EH (cell line): ENCODE measurements at regions not wholly inside any gene's neighbourhood (a gene's known extent, or its start where the extent isn't known, plus 50 kb on each side); places are given as distances from the start of the nearest gene placed in this dataset.
A peak's percentile ranks its signal among the peaks of the same experiment; 100 is the strongest.

Source experiments
- DNase-seq: peaks from one replicate; pipeline ENCODE4 v3.0.0-alpha.2; 2015; ENCODE audit warnings: low read depth

DNA sequence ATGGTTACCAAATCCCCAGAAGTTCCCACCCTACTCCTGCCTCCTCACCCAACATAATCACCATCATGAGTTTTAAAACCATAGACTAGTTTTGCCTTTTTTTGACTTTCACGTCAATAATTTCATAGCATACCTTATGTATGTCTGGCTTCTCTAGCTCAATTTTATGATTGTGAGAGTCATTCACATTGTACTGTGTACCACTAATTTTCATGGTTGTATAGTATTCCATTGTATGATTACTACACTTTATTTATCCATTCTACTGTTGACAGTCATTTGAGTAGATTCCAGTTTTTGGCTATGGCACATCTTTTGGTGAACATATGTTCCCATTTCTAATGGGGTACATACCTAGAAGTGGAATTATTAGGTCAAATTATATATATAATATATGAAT lies 195.3 kb upstream of the TCF21 start:
- DNase-seq = no peak

DNA sequence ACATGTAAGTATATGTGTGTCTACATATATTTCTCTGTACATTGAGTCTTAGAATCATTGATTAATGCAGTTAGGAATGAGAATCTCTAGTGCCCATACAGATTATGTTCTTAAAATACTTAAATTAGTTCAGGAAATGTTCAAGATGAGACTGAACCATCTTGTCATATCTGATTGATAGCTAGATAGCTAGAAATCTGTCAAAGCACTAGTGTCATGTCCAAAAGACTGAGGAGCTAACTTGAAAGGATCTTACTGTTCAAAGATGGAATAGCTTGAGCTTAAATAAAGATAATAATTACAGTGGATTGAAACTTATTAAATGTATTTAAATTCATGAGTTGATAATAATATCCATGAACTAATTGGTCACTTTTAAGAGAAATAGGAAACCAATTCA lies 191.7 kb upstream of the TCF21 start:
- no peak for DNase-seq

DNA sequence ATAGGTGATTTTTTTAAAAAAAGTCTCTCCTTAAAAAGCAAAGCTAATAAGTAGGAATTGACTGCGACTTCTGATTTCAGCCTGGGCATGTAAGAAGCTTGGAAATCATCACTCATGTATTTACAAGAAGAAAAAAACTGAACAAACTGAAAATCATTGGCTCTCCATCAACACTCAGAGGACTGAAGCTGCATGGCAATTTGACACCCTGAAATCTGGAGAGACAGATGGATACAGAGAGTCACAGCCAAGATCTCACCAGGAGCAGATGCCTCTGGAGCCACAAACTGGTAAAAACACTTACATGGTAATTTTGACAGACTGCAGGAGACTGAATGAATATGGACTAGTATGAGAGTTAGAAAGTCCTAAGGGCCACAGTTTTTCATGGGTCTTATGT lies 191.2 kb upstream of the TCF21 start:
- DNase-seq = peak; percentile 18

DNA sequence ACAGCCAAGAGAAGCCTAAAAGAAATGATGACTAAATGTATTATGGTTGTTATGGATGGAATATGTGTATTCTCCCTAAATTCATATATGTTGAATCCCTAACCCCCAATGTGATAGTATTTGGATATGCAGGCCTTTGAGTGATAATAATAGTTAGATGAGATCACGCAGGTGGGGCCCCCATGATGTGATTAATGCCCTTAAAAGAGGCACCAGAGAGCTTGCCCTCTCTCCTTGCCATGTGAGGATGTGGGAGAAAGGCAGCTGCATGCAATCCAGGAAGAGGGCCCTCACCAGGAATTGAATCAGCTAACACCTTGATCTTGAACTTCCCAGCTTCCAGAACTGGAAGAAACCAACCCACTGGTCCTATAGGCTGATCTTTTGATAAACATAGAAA lies 190.6 kb upstream of the TCF21 start:
- DNase-seq = no peak

DNA sequence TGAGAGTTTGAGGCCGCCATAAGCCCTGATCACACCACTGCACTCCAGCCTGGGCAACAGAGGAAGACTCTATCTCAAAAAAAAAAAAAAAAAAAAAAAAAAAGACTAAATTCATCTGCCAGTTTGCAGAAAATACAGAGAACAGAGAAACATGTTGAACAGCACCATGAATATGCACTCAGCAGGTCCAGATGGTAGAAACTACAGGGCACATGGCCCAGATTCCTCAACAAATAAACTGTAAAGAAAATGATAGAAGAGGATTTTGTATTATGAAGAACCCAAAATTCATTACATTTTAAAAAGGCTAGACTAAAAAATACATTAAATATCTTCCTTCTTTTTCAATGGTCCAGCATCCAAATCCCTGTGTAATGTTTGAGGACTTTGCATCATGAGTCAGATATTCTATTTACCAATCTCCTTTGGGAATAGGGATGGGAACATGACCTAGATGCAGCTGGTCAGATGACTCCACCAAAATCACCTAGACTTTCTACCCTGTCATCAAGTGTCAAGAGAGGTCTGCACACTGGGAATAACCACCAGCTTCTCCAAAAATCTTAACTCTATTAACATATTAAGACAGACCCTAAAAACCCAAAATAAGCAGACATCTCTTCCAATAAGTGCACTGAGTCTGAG lies 189.1 kb upstream of the TCF21 start:
- no peak for DNase-seq

DNA sequence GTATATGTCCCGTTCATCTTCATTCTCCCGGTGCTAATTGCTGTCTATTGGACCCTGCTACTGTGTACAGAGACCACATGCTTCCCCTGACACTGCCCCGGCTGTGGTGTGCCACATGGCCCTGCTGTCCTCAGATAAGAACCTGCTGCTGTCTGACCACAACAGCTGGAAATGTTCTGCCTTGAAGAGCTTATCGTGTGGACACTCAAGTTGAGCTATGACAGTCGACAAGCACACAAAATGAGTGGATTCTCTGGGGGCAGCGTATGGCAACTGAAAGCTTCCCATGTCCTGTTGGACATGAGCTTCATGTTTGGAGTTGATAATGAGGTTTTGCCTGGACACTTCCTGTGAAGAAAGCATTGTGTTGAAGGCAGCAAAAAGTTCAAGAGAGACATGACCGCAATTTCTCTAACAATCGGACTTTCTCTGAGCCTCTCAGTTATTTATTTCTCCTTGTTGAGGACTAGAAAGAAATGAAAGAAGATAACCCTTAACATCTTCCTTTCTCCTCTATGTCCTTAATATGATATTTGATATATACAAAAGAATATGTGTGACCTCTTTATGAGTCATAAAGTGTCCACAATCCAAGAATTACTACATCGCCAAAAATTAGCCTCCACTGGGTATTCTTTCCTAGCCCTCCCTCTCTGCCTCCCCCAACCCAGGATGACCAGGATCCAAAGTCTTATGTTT lies 187.1 kb upstream of the TCF21 start:
- DNase-seq = peak; percentile 12

DNA sequence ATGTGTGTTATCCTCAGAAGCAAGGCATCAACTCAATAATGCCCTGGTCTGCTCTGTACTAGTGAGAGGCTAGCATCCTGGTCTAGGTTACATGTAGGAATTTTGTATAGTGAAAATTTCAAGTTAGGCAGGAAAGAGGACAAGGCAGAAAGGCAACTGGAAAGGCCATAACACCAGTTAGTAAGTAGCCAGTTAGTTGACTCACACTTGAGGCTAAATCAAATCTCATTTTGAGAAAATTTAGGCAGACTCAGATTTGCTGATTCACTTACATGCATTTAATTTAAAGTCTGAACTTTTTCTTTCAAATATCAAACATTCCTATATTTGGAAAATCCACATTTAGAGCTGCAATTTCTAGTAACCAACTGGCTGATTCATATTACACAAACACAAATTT lies 184.5 kb upstream of the TCF21 start:
- peak; percentile 43 for DNase-seq

DNA sequence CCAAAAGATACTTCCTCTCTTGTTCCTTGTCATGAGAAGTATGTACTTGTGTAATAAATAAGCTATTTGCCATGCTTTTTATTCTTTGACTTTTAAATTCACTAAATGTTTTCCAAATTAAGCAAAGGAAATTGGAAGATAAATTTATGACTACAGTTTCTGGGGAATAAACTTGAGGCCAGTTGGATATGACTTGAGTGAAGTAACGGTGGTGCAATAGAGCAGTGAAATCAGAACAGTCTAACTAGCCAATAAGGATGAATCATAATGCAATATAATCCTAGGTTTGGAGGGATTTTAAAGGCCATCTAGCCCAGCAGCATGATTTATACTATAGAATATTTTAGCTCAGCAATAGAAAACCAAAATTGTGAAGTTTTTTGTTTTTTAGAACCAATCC lies 183.8 kb upstream of the TCF21 start:
- DNase-seq = peak; percentile 82

DNA sequence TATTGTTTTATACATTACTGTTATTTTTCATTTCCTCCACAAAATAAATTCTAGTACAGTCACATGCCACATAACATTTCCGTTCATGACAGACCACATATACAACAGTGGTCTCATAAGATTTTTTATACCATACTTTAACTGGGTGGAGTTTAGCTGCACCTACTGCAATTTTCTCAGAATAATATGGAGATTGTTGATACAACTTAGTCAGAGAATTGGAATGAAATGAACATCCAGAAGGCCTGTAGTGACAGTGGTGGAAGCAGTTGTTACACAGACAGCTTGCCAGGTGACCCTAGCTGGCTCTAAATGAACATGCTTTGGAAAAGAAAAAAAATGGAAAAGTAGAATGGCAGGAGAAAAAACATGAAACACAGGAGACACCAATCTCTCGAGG lies 183.2 kb upstream of the TCF21 start:
- peak; percentile 72 for DNase-seq

DNA sequence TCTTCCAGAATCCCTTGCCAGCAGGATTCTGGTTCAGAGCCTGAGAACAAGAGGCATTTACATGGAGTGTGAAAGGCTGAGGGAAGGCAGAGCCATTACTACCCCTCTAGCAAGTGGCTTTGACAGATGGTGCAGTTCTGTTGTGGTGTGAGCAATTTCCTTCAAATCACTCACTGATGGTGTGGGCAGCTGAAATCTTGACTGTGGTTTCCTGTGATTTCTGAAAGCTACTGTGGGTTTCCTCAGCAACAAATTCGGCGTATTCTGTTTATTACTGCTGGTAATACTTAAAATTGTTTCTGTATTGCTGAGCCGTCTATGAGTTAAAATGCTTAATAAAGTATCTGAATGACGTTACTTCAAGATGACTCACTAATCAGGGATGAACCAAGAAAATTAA lies 181.5 kb upstream of the TCF21 start:
- DNase-seq = peak; percentile 94

DNA sequence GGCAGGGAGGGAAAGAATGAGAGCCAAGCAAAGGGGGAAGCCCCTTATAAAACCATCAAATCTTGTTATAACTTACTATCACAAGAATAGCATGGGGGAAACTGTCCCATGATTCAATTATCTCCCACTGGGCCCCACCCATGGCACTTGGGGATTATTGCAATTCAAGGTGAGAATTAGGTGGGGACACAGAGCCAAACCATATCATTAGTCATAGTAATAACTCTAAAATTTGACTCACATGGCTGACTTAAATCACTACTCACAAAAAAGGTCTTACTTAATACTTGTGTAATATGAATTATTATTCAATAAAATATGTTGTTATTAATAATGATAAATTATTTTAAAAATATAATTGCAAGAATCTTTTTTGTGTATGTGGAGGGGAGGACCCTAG lies 178.1 kb upstream of the TCF21 start:
- no peak for DNase-seq

DNA sequence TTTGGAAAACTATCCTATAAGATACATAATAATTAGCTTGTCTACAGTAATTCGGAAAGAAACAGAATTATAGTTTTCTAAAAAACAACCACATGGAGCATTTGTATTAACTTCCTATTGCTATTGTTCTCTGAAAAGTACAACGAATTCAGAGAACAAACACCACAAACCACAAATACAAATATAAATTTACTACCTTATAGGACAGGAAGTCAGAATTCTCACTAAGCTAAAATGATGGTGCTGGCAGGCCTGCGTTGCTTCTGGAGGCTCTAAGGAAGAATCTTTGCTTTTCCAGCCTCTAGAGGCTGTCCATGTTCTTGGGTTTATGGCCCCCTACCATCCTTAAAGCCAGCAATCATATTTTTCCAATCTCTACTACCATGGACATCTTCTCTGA lies 173.6 kb upstream of the TCF21 start:
- DNase-seq = no peak

DNA sequence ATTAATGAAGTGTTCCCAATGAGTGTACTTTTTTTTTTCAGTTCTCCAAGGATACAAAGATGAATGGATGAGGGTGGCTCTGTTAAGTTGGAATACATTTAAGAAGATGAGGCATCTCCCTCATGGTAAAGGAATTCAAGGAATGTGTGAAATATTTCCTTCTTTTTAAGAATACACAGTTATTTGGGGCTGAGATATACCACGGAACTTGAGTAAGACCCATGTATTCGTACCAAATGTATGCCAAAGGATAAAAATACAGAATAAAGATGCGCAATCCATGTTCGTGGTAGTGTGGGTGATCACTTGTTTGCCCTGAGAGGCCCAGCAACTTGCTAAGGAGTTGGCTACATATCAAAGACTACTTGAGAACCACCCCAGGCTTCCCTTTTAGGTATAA lies 164.2 kb upstream of the TCF21 start:
- DNase-seq = peak; percentile 80

DNA sequence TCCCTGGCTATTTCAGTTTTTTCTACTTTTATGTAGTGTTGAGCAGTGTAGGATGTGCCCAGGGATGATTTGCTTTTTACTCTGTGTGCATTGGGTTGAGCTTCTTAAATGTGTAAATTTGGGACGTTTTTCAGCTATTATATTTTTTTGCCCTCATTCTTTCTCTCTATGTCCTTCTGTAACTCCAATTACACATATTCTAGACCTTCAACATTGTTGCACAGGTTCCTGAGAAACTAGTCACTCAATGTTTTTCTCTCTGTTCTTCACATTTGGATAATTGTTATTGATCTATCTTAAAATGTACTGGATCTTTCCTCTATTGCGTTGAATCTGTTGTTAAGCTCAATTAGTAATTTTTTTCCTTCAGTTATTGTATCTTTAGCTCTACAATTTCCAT lies 162.7 kb upstream of the TCF21 start:
- DNase-seq = no peak

DNA sequence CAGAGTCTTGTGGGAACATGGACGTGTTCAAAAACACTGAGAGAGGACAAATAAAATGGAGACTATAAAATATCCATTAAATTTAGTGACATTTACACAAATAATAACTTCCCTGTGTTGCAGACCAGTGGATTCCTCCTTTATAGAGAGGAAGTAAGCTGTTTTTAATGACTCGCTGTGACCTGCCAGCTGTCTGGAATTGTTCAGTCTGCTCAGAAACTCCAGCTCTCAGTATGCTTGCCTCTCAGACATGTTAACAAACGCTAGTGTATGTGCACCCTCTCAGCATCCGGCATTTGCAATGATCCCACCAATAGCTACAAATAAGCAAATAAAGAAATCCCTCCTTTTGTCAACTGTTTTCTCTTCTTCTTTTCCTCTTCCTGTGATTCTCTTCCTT lies 158.0 kb upstream of the TCF21 start:
- peak; percentile 58 for DNase-seq

DNA sequence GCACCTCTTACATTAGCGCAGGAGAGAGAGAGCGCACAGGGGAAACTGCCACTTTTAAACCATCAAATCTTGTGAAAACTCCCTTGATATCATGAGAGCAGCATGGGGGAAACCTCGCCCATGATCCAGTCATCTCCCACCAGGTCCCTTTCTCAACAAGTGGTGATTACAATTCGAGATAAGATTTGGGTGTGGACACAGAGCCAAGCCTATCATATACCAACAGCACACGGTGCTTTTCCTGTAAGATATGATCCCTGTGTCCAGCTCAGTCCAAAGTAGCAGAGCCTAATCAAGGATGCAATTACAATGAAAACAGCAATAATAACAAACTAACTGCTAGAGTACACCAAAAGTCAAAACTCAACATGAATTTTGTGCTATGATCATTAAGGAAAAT lies 148.7 kb upstream of the TCF21 start:
- DNase-seq = no peak

DNA sequence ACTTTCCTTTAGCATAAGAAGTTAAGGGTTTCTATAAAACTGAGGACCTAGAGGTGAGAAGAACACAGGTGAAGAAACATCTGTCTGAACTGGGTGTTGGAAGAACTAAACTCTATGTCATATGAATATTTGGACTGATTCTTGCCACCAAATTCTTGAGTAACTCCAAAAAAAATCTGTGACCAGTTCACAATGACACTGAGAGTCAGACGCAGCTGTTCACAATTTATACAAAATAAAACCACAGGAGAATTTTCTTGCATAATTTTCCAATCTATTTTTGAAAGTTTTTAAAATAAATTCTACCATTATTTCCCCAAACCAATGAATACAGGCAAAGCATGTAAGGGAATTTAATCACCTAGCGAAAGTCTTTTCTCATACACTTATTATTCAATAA lies 148.1 kb upstream of the TCF21 start:
- no peak for DNase-seq

DNA sequence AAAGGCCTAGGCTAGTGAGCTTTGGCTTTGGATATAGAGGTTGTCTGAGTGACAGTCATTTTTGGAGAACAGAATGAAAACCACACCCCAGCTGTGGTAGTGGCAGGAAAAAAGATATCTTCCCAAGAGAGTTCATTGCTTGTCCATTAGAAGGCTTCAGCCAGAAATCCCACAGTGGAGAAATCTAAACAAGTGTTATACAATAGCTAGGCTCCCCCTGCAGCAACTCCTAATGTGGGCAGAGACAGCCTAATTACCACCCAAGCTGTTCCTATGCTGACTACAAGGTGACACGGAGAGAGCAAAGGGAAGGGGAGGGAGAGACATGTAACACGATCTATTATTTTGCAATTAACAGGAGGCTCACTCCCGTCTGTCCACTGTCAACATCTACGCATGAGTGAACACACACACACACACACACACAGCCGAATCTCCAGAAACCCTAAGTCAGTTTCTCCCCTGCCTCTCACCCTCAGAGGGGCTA lies 147.5 kb upstream of the TCF21 start:
- no peak for DNase-seq

DNA sequence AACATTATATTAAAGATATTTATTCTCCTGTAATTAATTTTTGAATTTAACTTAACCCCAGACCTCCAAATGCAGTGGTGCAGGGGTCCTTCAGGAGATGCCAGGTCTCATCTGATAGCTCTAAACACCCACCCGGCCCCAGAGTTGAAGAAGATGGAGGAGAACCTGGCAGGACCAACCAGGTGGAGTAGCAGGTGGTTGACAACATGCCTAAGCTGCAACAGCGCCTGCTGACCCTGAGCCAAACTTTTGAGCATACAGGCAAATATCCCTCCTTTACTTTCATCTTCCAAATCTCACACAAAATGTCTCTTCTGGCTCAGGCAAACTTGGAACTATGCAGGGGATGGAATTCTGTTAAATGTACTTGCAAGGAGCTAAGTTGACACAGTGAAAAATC lies 145.3 kb upstream of the TCF21 start:
- no peak for DNase-seq

DNA sequence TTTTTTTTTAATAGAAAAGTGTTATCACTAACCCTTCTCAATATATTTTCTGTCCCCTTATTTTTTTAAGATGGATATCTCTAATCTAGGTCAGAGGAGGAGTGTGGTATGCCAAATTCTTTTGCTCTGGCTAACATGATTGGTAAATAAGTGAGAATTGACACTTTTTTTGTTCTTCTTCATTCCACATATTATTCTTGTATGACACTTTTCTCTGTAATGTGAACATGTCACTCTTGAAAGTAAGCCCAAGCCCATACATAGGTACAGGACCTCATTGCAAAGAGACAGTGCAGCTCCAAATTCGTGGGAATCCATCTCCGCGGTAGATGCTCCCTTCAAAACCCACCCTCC lies 142.5 kb upstream of the TCF21 start:
- DNase-seq = no peak

DNA sequence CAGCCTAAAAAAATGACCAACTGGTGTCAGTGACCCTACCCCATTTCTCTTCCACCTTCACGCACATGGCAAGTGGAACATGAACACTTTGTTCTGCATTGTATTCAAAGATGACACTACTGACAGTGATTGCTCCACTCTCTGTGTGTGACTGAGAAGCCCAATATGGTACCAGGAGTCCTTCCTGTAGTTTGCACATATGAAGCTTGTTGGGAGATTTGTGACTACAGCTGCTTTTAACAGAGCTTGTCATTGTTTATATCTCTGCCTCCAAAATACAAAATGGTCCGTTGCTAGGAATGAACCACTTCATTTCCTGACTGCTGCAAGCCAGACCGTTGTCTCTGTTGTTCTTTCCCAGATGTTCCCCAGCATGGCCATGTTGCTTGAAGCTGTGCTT lies 140.3 kb upstream of the TCF21 start:
- peak; percentile 36 for DNase-seq

DNA sequence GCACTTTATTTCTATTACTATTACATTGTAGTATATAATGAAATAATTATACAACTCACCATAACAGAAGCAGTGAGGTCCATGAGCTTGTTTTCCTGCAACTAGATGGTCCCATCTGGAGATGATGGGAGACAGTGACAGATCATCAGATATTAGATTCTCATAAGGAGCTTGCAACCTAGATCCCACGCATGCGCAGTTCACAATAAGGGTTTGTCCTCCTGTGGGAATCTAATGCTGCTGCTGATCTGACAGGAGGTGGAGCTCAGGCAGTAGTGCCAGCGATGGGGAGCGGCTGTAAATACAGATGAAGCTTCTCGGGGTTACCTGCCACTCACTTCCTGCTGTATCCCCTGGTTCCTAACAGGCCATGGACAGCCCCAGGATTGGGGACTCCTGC lies 139.5 kb upstream of the TCF21 start:
- no peak for DNase-seq

DNA sequence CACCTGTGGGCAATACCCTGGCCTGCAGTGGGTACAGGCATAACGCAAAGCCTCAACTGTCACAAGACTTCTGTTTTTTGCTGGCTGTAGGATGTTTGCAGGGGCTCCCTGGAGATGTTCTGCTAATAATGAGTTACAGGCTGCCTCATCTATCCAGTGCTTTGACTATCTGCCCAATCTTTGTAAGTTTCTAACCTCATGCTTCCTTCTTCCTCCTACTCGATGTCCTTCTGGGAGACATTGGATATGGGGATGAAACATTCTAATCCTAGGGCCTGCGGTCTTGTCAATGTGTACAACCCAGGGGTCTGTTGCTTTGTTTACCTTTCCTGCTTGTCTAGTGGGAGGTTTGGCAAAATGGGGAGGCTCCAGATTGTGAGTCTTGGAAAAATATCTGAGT lies 136.8 kb upstream of the TCF21 start:
- no peak for DNase-seq

DNA sequence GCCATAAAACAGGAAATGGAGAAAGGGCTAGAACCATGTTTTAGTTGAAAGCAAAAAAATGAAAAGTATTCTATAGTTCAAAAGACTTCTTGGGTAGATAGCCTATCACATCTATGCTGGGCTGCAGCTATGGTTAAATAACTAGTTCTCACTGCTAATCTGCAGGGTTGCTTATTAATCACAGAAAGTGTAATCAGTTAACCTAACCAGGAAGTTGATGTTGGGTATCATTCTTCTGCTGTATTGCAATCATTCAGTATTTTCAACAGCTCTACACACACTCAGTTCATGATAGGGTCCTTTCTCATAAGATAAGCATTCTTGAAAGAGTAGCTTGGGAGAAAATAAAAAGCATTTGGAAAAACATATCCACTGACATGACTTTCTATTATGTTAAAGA lies 135.2 kb upstream of the TCF21 start:
- no peak for DNase-seq
